Right lobe of liver (tissue), 6 donors: ENCODE measurements at regions not wholly inside any gene's neighbourhood (a gene's known extent, or its start where the extent isn't known, plus 50 kb on each side); places are given as distances from the start of the nearest gene placed in this dataset.

Experiments
- ATAC-seq, 4 donors: fragments of 200-7000 bp; cut with Tn5 transposase; one replicate each; pipeline ENCODE4 v1.9.1; 2020; ENCODE audit warnings: mild to moderate bottlenecking in 4 of 4, moderate library complexity in 4 of 4
- DNase-seq, 3 donors: peaks; one replicate each; pipeline ENCODE4 v3.0.0-alpha.2; 2020
- H3K27ac ChIP-seq, 3 donors: fragments of 200-600 bp; one replicate each; pipeline ENCODE4 v1.8.0; 2022
- H3K27me3 ChIP-seq, 2 donors: fragments of 200-600 bp; one replicate each; pipeline ENCODE4 v1.8.0; 2022
- H3K36me3 ChIP-seq, 4 donors: fragments of 200-600 bp; sonication (generic) in 1 of 4; one replicate each; pipeline versions ENCODE4 v1.5.1 to v1.8.0; 2017 to 2022; ENCODE audit warnings: control low read depth in 1 of 4
- H3K4me1 ChIP-seq, 4 donors: fragments of 200-600 bp; sonication (generic) in 1 of 4; one replicate each; pipeline versions ENCODE4 v1.5.1 to v1.8.0; 2017 to 2022; ENCODE audit warnings: control low read depth in 1 of 4
- H3K4me3 ChIP-seq, 3 donors: fragments of 200-600 bp; one replicate each; pipeline ENCODE4 v1.8.0; 2022
- H3K9me3 ChIP-seq, 4 donors: fragments of 200-600 bp; sonication (generic) in 1 of 4; one replicate each; pipeline versions ENCODE4 v1.5.1 to v1.8.0; 2017 to 2022; ENCODE audit warnings: control low read depth in 1 of 4
- POLR2A ChIP-seq: fragments of 450-650 bp; IDR thresholded peaks from one replicate; pipeline ENCODE4 v1.6.1; 2017; ENCODE audit warnings: antibody characterized with exemption, mild to moderate bottlenecking
- WGBS: methylation state at CpG from one replicate; pipeline ENCODE4 v1.1.6; 2018; ENCODE audit warnings: low coverage, low lambda C conversion rate; ENCODE audit not compliant: insufficient coverage; ENCODE audit errors: missing lambda C conversion rate; 5-methylcytosine and 5-hydroxymethylcytosine counted together
- intact Hi-C, 2 donors: fragments of 100-400 bp; cut with DNase I; formaldehyde crosslinking; loops; one replicate each; pipeline versions ENCODE4 v1.11.2 to v1.14.1; 2022
- TF ChIP-seq, protein P1 (sequence below), 4 donors: fragments of 200-600 bp in 3 of 4; fragments of 450-650 bp in 1 of 4; IDR thresholded peaks; one replicate each; pipeline versions ENCODE4 v1.5.1 to v1.8.0; 2016 to 2022; ENCODE audit warnings: antibody characterized with exemption in 4 of 4, mild to moderate bottlenecking in 2 of 4
- donor health status: DM: no; HTN: yes; CAD: no.
- donor health status: DM: no; HTN: no; CAD: no.
- donor health status: DM: no; HTN: no; CAD: no.
- donor health status: DM: no; HTN: yes; CAD: no.
- donor health status: DM: no; HTN: yes; CAD: no.

DNA sequence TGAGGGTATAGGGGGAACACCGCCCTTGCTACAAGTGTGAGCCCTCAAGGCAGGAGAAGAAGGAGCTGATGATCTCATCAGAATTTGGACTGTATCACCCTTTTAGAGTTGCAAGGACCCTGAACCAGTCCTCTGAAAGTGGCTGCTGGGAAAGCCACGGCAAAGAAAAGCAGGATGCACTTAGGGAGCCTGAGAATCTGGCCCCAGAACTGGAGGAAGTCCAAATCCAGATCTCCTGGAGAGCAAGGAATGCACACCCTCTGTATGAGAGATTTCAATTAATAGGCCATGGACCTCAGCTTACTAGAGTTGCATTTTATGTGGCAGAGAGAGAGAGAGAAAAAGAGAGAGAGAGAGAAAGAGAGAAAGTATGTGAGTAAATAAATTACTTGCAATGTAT lies 662.9 kb downstream of the CCSER2 start:
- Histone ChIP-seq H3K36me3 (no peaks in the 10 kb centered on the region), H3K4me3 (no peak overlapping the region), H3K4me1 (no peaks in the 10 kb centered on the region), H3K27ac (no peak overlapping the region), H3K27me3 (no peaks in the 10 kb centered on the region), H3K9me3 (no peaks in the 10 kb centered on the region)
- ATAC-seq, result no peak
- TF ChIP-seq POLR2A, result no peak
- TF ChIP-seq, protein P1, sequence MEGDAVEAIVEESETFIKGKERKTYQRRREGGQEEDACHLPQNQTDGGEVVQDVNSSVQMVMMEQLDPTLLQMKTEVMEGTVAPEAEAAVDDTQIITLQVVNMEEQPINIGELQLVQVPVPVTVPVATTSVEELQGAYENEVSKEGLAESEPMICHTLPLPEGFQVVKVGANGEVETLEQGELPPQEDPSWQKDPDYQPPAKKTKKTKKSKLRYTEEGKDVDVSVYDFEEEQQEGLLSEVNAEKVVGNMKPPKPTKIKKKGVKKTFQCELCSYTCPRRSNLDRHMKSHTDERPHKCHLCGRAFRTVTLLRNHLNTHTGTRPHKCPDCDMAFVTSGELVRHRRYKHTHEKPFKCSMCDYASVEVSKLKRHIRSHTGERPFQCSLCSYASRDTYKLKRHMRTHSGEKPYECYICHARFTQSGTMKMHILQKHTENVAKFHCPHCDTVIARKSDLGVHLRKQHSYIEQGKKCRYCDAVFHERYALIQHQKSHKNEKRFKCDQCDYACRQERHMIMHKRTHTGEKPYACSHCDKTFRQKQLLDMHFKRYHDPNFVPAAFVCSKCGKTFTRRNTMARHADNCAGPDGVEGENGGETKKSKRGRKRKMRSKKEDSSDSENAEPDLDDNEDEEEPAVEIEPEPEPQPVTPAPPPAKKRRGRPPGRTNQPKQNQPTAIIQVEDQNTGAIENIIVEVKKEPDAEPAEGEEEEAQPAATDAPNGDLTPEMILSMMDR (IDR thresholded peaks at IDR 0.05), result no peak
- WGBS, result 46% methylated on average over 2 of the region's 2 CpGs
- intact Hi-C loops, result no loop called here
- DNase-seq, result no peak

DNA sequence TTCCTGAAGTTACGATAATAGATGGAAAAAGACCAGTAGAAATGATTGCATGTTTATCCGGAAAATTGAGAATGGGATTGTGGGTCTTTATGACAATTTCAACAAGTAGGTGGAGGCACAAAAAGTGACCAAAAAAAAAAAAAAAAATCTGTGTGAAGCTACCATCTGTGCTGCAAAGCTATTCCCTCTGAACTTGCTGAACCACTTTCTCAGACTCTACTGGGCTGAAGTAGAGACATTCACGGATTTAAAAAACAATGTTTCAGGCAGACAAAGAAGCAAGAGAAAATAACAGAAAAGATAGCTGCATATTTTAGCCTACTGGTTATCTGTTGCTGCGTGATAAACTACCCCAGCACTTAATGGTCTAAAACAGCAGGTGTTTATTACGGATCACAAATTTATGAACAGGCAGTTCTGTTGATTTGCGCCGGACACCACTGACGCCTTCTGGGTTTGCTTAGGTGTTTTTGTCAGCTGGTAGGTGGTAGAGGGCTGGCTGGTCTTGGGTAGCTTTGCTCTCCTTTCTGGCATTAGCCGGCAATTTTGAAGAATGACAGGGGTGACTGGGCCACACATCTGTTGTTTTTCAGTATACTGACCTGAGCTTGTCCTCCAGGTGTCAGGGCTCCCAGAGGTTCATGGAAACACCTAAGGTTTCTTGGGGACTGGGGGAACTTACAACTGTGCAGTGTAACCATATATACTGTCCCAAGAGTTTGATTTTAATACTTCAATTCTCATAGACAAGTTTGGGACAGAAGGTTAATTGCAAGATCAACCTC lies 665.1 kb downstream of the CCSER2 start:
- ATAC-seq (no peak), DNase-seq (no peak)
- Histone ChIP-seq H3K36me3 (no peaks in the 10 kb centered on the region), H3K9me3 (no peaks in the 10 kb centered on the region), H3K27me3 (no peaks in the 10 kb centered on the region), H3K4me1 (no peaks in the 10 kb centered on the region), H3K27ac (no peak overlapping the region), H3K4me3 (no peak overlapping the region)
- TF ChIP-seq POLR2A, result no peak
- TF ChIP-seq, protein P1 (IDR thresholded peaks at IDR 0.05), result no peak
- WGBS, result 78% methylated on average over 6 of the region's 9 CpGs
- intact Hi-C loops, result no loop called here

GRCh38 chr10:84994722-84995121 lies 666.3 kb downstream of the CCSER2 start:
- 86% methylated on average over 1 of the region's 1 CpG for WGBS
- intact Hi-C loops, result no loop called here
- DNase-seq, result no peak
- H3K4me1 ChIP-seq, result no peaks in the 10 kb centered on the region
- no peak for TF ChIP-seq POLR2A
- TF ChIP-seq, protein P1 (IDR thresholded peaks at IDR 0.05), result no peak
- H3K27ac ChIP-seq, result no peak overlapping the region
- H3K27me3 ChIP-seq, result no peaks in the 10 kb centered on the region
- peak in 1 of 4 donors; percentile 59 for ATAC-seq
- H3K9me3 ChIP-seq, result no peaks in the 10 kb centered on the region
- no peak overlapping the region for H3K4me3 ChIP-seq
- no peaks in the 10 kb centered on the region for H3K36me3 ChIP-seq

GRCh38 chr10:84996580-84996979 lies 668.2 kb downstream of the CCSER2 start:
- H3K27me3 ChIP-seq, result no peaks in the 10 kb centered on the region
- WGBS, result 79% methylated on average over 3 of the region's 3 CpGs
- no peak overlapping the region for H3K4me3 ChIP-seq
- no peak for TF ChIP-seq POLR2A
- TF ChIP-seq, protein P1 (IDR thresholded peaks at IDR 0.05), result no peak
- H3K36me3 ChIP-seq, result no peaks in the 10 kb centered on the region
- intact Hi-C loops, result no loop called here
- ATAC-seq (no peak), DNase-seq (no peak)
- H3K4me1 ChIP-seq, result no peaks in the 10 kb centered on the region
- no peaks in the 10 kb centered on the region for H3K9me3 ChIP-seq
- no peak overlapping the region for H3K27ac ChIP-seq
